ENCODE measurements at regions not wholly inside any gene's neighbourhood (a gene's known extent, or its start where the extent isn't known, plus 50 kb on each side); places are given as distances from the start of the nearest gene placed in this dataset.

DNA sequence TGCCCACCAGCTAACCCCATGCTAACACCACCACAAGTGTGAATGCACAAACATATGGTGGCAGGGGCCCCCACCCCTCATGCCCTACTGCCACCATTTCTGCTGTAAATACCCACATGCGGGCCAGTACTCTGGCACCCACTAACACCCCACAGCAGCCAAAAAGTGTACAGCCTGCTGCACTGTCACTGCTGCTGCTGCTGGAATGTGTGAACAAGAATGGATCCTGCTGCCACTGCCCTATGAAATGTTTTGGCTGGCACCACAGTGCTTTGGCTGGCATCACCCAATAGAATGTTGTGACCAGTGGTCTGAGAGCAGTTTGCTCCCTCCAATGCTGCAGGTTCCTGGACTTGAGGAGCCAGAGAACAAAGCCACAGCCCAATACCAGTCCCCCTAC lies 606.6 kb upstream of the SORCS1 start:
- H3K23ac ChIP-seq (ENCODE audit: insufficient read length, low read depth, low read length) = no peak overlapping the region
- no peak for DNase-seq
- no peak overlapping the region for H2BK15ac ChIP-seq (ENCODE audit: low read depth, low read length)
- H2BK12ac ChIP-seq (ENCODE audit: insufficient read length, low read depth, low read length) = no peak overlapping the region
- H3K4me1 ChIP-seq (ENCODE audit: insufficient read depth, low read length) = no peaks in the 10 kb centered on the region
- TF ChIP-seq, protein P1, sequence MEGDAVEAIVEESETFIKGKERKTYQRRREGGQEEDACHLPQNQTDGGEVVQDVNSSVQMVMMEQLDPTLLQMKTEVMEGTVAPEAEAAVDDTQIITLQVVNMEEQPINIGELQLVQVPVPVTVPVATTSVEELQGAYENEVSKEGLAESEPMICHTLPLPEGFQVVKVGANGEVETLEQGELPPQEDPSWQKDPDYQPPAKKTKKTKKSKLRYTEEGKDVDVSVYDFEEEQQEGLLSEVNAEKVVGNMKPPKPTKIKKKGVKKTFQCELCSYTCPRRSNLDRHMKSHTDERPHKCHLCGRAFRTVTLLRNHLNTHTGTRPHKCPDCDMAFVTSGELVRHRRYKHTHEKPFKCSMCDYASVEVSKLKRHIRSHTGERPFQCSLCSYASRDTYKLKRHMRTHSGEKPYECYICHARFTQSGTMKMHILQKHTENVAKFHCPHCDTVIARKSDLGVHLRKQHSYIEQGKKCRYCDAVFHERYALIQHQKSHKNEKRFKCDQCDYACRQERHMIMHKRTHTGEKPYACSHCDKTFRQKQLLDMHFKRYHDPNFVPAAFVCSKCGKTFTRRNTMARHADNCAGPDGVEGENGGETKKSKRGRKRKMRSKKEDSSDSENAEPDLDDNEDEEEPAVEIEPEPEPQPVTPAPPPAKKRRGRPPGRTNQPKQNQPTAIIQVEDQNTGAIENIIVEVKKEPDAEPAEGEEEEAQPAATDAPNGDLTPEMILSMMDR (conservative IDR thresholded peaks at IDR 0.05) = no peak
- no peak overlapping the region; the same call in 1 of the 2 replicates for H3K14ac ChIP-seq (ENCODE audit: insufficient read depth, low read length)
- no peak overlapping the region for H2BK120ac ChIP-seq (ENCODE audit: low read depth, low read length, poor library complexity, severe bottlenecking)
- no peak overlapping the region for H3T11ph ChIP-seq (ENCODE audit: low read length)
- no peak overlapping the region for H2AFZ ChIP-seq (ENCODE audit: low read length)
- H3K4me3 Mint-ChIP-seq = no peak overlapping the region
- H3K9ac ChIP-seq (ENCODE audit: extremely low read depth, insufficient read length, low read length) = no peak overlapping the region
- H4K8ac ChIP-seq (replicated peaks; ENCODE audit: insufficient read length, low read depth, low read length) = no peak overlapping the region
- H3K9me3 Mint-ChIP-seq = peaks cover 9% of the 10 kb centered on the region in 2 experiments; a peak in 3 of 5 replicates
- H2BK20ac ChIP-seq (ENCODE audit: low read depth, low read length, poor library complexity, severe bottlenecking) = no peak overlapping the region
- no peak overlapping the region for H3K27ac Mint-ChIP-seq
- H4K20me1 ChIP-seq (ENCODE audit: control insufficient read depth, insufficient read depth, insufficient read length) = no peaks in the 10 kb centered on the region
- H3K27me3 ChIP-seq (ENCODE audit: insufficient read depth, low read length) = no peaks in the 10 kb centered on the region
- no peaks in the 10 kb centered on the region for H3K23me2 ChIP-seq (ENCODE audit: insufficient read length, low read depth, low read length, poor library complexity, severe bottlenecking)
- peaks cover 2% of the 10 kb centered on the region in 2 experiments; a peak in 3 of 4 replicates for H3K4me1 Mint-ChIP-seq
- H2AK5ac ChIP-seq (ENCODE audit: insufficient read length, low read length) = no peak overlapping the region
- H3K4ac ChIP-seq (ENCODE audit: low read depth, low read length) = no peak overlapping the region
- no peaks in the 10 kb centered on the region for H3K9me3 ChIP-seq (ENCODE audit: control insufficient read depth, low read depth, low read length)
- H3K4me2 ChIP-seq (ENCODE audit: insufficient read depth, insufficient read length, low read length) = no peak overlapping the region
- H3K56ac ChIP-seq (ENCODE audit: insufficient read length, low read depth, low read length) = no peak overlapping the region
- H3K27me3 Mint-ChIP-seq (ENCODE audit: low read depth) = no peaks in the 10 kb centered on the region
- no CpG with 5 or more reads among the region's 1 CpG for WGBS (ENCODE audit: extremely low coverage, insufficient read length, low lambda C conversion rate)
- no peak overlapping the region for H3K18ac ChIP-seq (ENCODE audit: insufficient read length, low read depth, low read length)
- H4K91ac ChIP-seq (ENCODE audit: insufficient read length, low read depth, low read length) = no peak overlapping the region
- H2BK5ac ChIP-seq (ENCODE audit: insufficient read length, low read length) = no peak overlapping the region
- no peak overlapping the region for H3K27ac ChIP-seq (ENCODE audit: insufficient read length, low read depth, low read length)
- H3K36me3 Mint-ChIP-seq (ENCODE audit: insufficient read depth in 1 of 3, low read depth in 3 of 3) = 0 out of 7 replicates have a peak, but pooled peaks cover 0 to 2% (median 0%) of the 10 kb centered on the region in 3 experiments
- no peaks in the 10 kb centered on the region for H3K79me1 ChIP-seq (ENCODE audit: insufficient read depth, low read depth, low read length, poor library complexity, severe bottlenecking)
- no peaks in the 10 kb centered on the region for H3K79me2 ChIP-seq (ENCODE audit: insufficient read depth, low read length)
- H4K5ac ChIP-seq (ENCODE audit: insufficient read length, low read depth, low read length) = no peak overlapping the region

All from H9 (cell line).